IgD-negative memory B cell (primary cell): ENCODE measurements at regions not wholly inside any gene's neighbourhood (a gene's known extent, or its start where the extent isn't known, plus 50 kb on each side); places are given as distances from the start of the nearest gene placed in this dataset.
"Not testable (repeated sequence)": the region's sequence is repeated elsewhere in the genome, so short reads cannot be mapped to it uniquely, and the experiment has no call there.

Experiments used
- H3K27ac Mint-ChIP-seq, 3 donors: one replicate each; pipeline ENCODE4 v1.8.0; 2020 to 2022; ENCODE audit warnings: mild to moderate bottlenecking in 3 of 3, mixed read lengths in 3 of 3, moderate library complexity in 1 of 3
- H3K27me3 Mint-ChIP-seq: one replicate; pipeline ENCODE4 v1.8.0; 2021; ENCODE audit warnings: mixed read lengths
- H3K36me3 Mint-ChIP-seq: one replicate; pipeline ENCODE4 v1.8.0; 2020; ENCODE audit warnings: mild to moderate bottlenecking, mixed read lengths
- H3K4me1 Mint-ChIP-seq, 3 donors: one replicate each; pipeline ENCODE4 v1.8.0; 2020 to 2022; ENCODE audit warnings: mixed read lengths in 3 of 3, mild to moderate bottlenecking in 1 of 3
- H3K4me3 Mint-ChIP-seq, 4 donors: one replicate each; pipeline ENCODE4 v1.8.0; 2020 to 2022; ENCODE audit warnings: mild to moderate bottlenecking in 4 of 4, mixed read lengths in 4 of 4, moderate library complexity in 3 of 4
- H3K9me3 Mint-ChIP-seq, 3 donors: one replicate each; pipeline ENCODE4 v1.8.0; 2020 to 2021; ENCODE audit warnings: mixed read lengths in 3 of 3, mild to moderate bottlenecking in 1 of 3

DNA sequence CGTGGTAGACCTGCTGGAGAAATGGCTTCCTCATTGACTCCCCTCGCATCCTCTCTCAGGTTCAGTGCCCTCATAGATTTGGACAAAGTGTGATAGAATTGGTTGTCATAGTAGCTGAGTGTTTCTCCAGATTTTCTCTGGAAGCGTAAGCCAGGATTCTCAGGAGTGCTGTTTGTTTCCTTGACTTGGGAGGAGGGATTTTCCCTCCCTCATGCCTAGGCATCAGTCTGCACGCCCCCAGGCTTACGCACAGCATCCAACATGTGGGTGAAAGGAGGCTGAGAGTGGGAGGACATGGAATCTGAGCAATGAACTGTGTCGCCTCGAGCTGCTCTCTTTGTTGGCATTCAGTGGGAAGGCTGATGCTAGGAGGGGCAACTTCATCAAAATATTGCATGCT, 503.5 kb downstream of the LTN1 start:
- no peaks in the 10 kb centered on the region for H3K36me3 Mint-ChIP-seq
- no peaks in the 10 kb centered on the region for H3K27me3 Mint-ChIP-seq
- no peak overlapping the region for H3K27ac Mint-ChIP-seq
- no peaks in the 10 kb centered on the region for H3K4me1 Mint-ChIP-seq
- no peak overlapping the region for H3K4me3 Mint-ChIP-seq
- no peaks in the 10 kb centered on the region for H3K9me3 Mint-ChIP-seq

DNA sequence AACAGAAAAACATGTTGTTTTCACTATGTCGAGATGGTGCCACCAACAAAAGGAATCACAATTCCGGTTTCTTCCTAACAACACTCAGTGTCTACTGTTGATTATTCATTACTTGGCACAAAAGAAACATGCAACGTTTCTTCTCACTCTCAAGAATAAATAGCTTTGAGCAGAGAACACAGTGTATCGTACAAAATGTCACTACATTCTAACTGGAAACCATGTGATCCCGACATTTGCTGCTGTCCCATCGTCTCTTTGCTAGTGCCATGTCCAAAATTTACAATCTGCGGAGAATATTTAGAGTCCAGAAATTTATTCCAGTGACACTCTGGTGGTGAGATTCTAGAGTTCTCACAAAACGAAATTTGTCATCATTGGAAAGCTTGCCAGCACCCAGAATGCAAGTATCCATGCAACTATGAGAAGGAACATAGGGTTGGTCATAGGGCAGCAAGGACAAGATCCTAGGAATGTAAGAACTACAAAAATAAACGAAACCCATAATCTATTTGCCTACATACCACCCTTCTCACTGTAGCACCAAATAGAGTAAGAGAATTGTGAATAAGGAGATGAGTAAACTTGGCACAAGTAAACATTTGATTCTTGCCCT, 505.1 kb downstream of the LTN1 start:
- Mint-ChIP-seq H3K27me3 (no peaks in the 10 kb centered on the region), H3K4me3 (no peak overlapping the region), H3K9me3 (no peaks in the 10 kb centered on the region), H3K4me1 (no peaks in the 10 kb centered on the region), H3K36me3 (no peaks in the 10 kb centered on the region), H3K27ac (no peak overlapping the region)

GRCh38 chr21:28485301-28486022, 507.2 kb downstream of the LTN1 start:
- Mint-ChIP-seq H3K36me3 (no peaks in the 10 kb centered on the region), H3K27ac (no peak overlapping the region), H3K9me3 (no peaks in the 10 kb centered on the region), H3K4me1 (peaks cover 0 to 2% (median 0%) of the 10 kb centered on the region in 3 donors), H3K4me3 (no peak overlapping the region), H3K27me3 (peaks cover 2% of the 10 kb centered on the region)

DNA sequence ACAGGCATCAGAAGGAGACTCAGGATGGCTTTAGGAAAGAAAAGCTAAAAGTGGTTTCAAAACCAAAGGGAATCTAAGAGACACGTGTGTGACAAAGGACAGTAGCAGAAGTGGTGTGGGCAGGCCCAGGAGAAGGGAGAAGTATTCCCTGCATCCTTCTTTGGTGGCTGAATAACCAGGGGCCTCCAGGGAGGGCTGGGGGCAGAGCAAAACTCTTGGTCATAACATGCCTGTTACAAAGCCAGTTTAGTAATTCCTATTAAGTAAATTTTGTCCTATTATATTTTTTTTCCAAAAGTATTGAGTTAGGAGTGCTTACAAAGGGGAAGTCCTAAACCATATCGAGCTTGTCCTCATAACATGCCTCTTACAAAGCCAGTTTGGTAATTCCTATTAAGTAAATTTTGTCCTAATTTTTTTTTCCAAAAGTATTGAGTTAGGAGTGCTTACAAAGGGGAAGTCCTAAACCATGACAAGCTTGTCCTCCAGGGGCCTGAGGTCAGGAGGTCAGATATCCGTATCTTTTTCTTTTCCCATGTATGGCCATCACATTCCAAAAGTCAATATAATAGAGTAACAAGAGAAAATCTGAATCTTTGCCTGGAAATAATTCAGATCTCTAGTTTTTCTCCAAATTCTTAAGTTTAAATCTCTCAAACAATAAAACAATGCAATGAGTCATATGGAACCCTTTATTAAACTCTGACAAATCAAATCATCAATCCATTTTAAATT, 509.2 kb downstream of the LTN1 start:
- H3K9me3 Mint-ChIP-seq = no peaks in the 10 kb centered on the region
- no peaks in the 10 kb centered on the region for H3K36me3 Mint-ChIP-seq
- no peak overlapping the region for H3K4me3 Mint-ChIP-seq
- H3K4me1 Mint-ChIP-seq = peaks cover 0 to 5% (median 0%) of the 10 kb centered on the region in 3 donors
- no peak overlapping the region for H3K27ac Mint-ChIP-seq
- H3K27me3 Mint-ChIP-seq = peaks cover 2% of the 10 kb centered on the region

- Mint-ChIP-seq H3K27me3 (peaks cover 2% of the 10 kb centered on the region), H3K4me1 (peaks cover 0 to 5% (median 0%) of the 10 kb centered on the region in 3 donors), H3K4me3 (no peak overlapping the region), H3K36me3 (no peaks in the 10 kb centered on the region), H3K9me3 (peaks cover 0 to 1% (median 0%) of the 10 kb centered on the region in 3 donors), H3K27ac (no peak overlapping the region)
Measured at GRCh38 chr21:28482657-28483056, 510.0 kb downstream of the LTN1 start.

DNA sequence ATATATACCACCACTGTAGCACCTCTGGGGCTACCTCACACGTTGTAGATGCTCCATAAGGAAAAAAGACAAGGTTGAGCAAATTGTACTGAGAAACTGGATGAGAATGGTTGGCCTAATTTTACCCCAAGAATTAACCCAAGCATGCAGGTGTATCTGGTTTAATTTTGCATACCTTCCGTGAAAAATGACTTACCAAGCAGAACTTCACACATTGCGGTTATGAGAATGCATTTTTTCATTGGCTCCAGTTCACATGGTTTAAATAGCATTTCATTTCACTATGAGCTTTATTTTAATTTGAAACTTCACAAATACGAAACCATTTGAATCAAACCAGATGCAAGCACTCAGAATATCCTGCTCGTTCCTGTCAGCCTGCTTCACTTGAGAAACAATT, 512.2 kb downstream of the LTN1 start:
- peaks cover 0 to 6% (median 0%) of the 10 kb centered on the region in 3 donors for H3K4me1 Mint-ChIP-seq
- peaks cover 6% of the 10 kb centered on the region for H3K27me3 Mint-ChIP-seq
- no peak overlapping the region for H3K4me3 Mint-ChIP-seq
- H3K36me3 Mint-ChIP-seq = peaks cover 1% of the 10 kb centered on the region
- H3K9me3 Mint-ChIP-seq = peaks cover 0 to 1% (median 1%) of the 10 kb centered on the region in 3 donors
- H3K27ac Mint-ChIP-seq = no peak overlapping the region

- peaks cover 1% of the 10 kb centered on the region for H3K36me3 Mint-ChIP-seq
- no peak overlapping the region for H3K27ac Mint-ChIP-seq
- H3K27me3 Mint-ChIP-seq = peaks cover 5% of the 10 kb centered on the region
- H3K9me3 Mint-ChIP-seq = peaks cover 0 to 1% (median 1%) of the 10 kb centered on the region in 3 donors
- H3K4me3 Mint-ChIP-seq = no peak overlapping the region
- peaks cover 0 to 8% (median 0%) of the 10 kb centered on the region in 3 donors for H3K4me1 Mint-ChIP-seq
Measured at GRCh38 chr21:28473530-28474220, 519.0 kb downstream of the LTN1 start.

- H3K36me3 Mint-ChIP-seq, H3K27me3 Mint-ChIP-seq, H3K27ac Mint-ChIP-seq, H3K4me3 Mint-ChIP-seq, H3K4me1 Mint-ChIP-seq, H3K9me3 Mint-ChIP-seq: not testable (repeated sequence)
Measured at GRCh38 chr21:28472543-28472942, 520.1 kb downstream of the LTN1 start.

DNA sequence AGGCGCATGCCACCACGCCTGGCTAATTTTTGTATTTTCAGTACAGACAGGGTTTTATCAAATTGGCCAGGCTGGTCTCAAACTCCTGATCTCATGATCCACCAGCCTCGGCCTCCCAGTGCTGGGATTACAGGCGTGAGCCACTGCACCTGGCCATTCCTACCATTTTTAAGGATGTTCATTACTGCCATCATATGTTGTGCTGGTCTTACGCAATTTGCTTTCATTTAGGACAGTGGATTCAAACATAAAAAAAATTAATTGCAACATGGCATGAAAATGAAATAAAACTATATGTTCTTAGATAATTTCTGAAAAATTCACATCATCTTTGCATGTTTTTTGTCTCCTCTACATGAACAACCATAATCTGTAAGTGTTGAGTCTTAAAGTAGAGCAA, 527.7 kb downstream of the LTN1 start:
- no peaks in the 10 kb centered on the region for H3K4me1 Mint-ChIP-seq
- no peak overlapping the region for H3K4me3 Mint-ChIP-seq
- peaks cover 0 to 4% (median 0%) of the 10 kb centered on the region in 3 donors for H3K9me3 Mint-ChIP-seq
- H3K27me3 Mint-ChIP-seq = no peaks in the 10 kb centered on the region
- H3K27ac Mint-ChIP-seq = no peak overlapping the region
- no peaks in the 10 kb centered on the region for H3K36me3 Mint-ChIP-seq

DNA sequence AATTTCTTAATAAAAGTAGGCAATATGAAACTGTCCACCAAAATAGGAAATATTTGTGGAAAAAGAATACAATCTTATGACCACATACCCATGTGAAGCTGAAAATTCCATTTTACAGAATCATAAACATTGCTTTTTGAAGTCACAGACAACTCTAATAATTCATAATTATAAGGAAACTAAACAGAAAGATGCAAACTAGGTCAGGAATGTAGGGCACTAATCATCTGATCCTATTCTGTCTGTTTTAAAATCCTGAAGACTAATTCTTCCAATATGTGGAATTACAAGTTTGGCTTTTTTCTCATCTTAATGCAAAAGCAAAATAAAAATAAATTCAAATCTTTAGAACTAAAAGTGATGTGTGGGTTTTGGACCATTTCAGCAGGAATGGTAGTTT, 528.6 kb downstream of the LTN1 start:
- Mint-ChIP-seq H3K27me3 (no peaks in the 10 kb centered on the region), H3K27ac (no peak overlapping the region), H3K36me3 (no peaks in the 10 kb centered on the region), H3K4me1 (no peaks in the 10 kb centered on the region), H3K9me3 (peaks cover 0 to 4% (median 0%) of the 10 kb centered on the region in 3 donors), H3K4me3 (no peak overlapping the region)

DNA sequence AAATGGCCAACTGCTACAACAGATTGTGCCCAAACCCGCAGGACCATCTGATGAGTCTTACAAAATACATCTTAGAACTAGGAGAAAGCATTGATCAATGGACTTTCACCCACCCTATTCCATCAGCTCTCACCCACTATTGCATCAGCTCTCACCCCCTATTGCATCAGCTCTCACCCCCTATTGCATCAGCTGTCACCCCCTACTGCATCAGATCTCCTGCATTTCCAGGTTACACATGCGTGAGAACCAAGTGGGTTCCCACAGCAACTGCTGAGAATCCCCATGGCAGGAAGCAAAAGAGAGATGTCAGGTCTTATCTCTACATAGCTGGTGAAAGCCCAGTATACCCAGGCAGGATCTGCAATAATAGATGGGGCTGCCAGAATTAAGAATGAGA, 533.5 kb downstream of the LTN1 start:
- Mint-ChIP-seq H3K4me1 (peaks cover 0 to 3% (median 0%) of the 10 kb centered on the region in 3 donors), H3K36me3 (no peaks in the 10 kb centered on the region), H3K27me3 (no peaks in the 10 kb centered on the region), H3K4me3 (no peak overlapping the region), H3K9me3 (peaks cover 0 to 2% (median 0%) of the 10 kb centered on the region in 3 donors), H3K27ac (no peak overlapping the region)

- H3K36me3 Mint-ChIP-seq = no peaks in the 10 kb centered on the region
- peaks cover 0 to 2% (median 0%) of the 10 kb centered on the region in 3 donors for H3K9me3 Mint-ChIP-seq
- H3K27me3 Mint-ChIP-seq = no peaks in the 10 kb centered on the region
- H3K27ac Mint-ChIP-seq = no peak overlapping the region
- H3K4me1 Mint-ChIP-seq = peaks cover 0 to 3% (median 0%) of the 10 kb centered on the region in 3 donors
- H3K4me3 Mint-ChIP-seq = no peak overlapping the region
Measured at GRCh38 chr21:28458446-28458845, 534.2 kb downstream of the LTN1 start.

DNA sequence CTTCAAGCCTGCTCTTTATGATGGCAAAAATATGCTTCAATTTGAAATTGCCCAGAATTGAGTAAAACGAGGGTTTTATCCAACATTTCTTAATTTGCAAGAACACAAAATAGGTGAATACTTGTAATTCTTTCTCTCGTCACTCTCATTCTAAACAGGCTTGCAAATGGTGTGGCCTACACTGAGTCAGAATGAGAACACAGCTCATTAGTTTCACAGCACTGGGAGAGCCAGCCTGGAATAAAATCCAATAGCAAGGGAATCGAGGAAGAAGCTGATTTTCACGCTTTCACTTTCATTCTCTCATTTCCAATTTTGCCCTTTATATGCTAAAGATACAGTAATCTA, 537.5 kb downstream of the LTN1 start:
- H3K27me3 Mint-ChIP-seq = no peaks in the 10 kb centered on the region
- no peak overlapping the region for H3K4me3 Mint-ChIP-seq
- H3K36me3 Mint-ChIP-seq = no peaks in the 10 kb centered on the region
- peaks cover 0 to 3% (median 0%) of the 10 kb centered on the region in 3 donors for H3K4me1 Mint-ChIP-seq
- H3K27ac Mint-ChIP-seq = no peak overlapping the region
- peaks cover 0 to 1% (median 0%) of the 10 kb centered on the region in 3 donors for H3K9me3 Mint-ChIP-seq

DNA sequence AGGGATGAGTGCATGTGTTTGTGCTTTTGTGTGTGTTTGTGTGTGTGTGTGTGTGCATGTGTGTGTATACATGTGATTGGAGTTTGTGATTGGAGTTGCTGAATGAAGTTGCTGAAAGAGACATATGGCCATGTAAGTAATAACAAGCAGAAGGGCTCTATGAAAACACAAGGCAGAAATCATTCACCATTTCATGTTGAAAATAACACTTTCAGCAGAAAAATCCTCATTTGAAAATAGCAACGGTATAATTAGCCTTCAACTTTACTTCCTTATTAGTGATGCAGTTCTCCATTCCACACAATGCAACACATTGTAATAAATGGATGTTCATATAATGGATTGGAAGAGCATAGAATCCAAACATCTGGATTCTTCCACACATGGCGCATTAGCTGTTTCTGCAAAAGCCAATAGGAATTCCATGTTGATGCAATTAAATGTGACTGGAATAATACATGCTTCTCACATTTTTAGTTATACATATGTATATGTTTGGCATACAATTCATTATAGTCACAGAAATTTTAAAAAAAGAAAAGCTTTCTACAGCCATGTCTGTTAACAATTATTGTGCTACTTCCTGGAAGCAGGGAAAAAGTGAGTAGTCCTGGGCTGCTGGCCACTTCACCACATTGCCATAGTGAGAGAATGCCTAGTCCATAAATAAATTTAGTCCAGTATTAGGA, 538.0 kb downstream of the LTN1 start:
- peaks cover 0 to 1% (median 0%) of the 10 kb centered on the region in 3 donors for H3K9me3 Mint-ChIP-seq
- H3K27me3 Mint-ChIP-seq = no peaks in the 10 kb centered on the region
- H3K4me3 Mint-ChIP-seq = no peak overlapping the region
- H3K36me3 Mint-ChIP-seq = no peaks in the 10 kb centered on the region
- no peak overlapping the region for H3K27ac Mint-ChIP-seq
- peaks cover 0 to 3% (median 0%) of the 10 kb centered on the region in 3 donors for H3K4me1 Mint-ChIP-seq
